CD4-positive, alpha-beta T cell (primary cell): ENCODE measurements at regions not wholly inside any gene's neighbourhood (a gene's known extent, or its start where the extent isn't known, plus 50 kb on each side); places are given as distances from the start of the nearest gene placed in this dataset.

Experiments used
- ATAC-seq: fragments of 200-7000 bp; cut with Tn5 transposase; one replicate; pipeline ENCODE4 v1.10.0; 2022; ENCODE audit warnings: mild to moderate bottlenecking; ENCODE audit not compliant: poor library complexity
- CTCF ChIA-PET: fragments of 350-600 bp; sonication (Branson Sonifier 250); formaldehyde crosslinking; loops from one replicate; lab custom pipeline; 2021; ENCODE audit warnings: antibody characterized with exemption, inconsistent platforms; lab: Charles Lee
- POLR2A ChIA-PET: fragments of 350-600 bp; sonication (Branson Sonifier 250); formaldehyde crosslinking; loops from one replicate; lab custom pipeline; 2021; ENCODE audit warnings: antibody characterized with exemption, inconsistent platforms; lab: Charles Lee
- DNase-seq, 14 experiments: peaks; one replicate each; pipeline ENCODE4 v3.0.0-alpha.2; 2013 to 2020; ENCODE audit warnings: mixed read lengths in 2 of 14
- H3K27ac ChIP-seq, 2 donors: one replicate each; pipeline versions ENCODE4 v1.5.1 to v1.7.0; 2013; ENCODE audit warnings: low read length in 2 of 2, low read depth in 1 of 2, mild to moderate bottlenecking in 1 of 2
- H3K27me3 ChIP-seq, 2 experiments: 1 replicate in 1 of 2; 2 replicates in 1 of 2; pipeline versions ENCODE4 v1.6.1 to v1.7.0; 2013; ENCODE audit warnings: low read length in 2 of 2, control low read depth in 1 of 2, mild to moderate bottlenecking in 1 of 2, moderate library complexity in 1 of 2; ENCODE audit not compliant: insufficient read depth in 2 of 2, control insufficient read depth in 1 of 2
- H3K36me3 ChIP-seq: one replicate; pipeline ENCODE4 v1.6.1; 2013; ENCODE audit warnings: low read length, control low read depth; ENCODE audit not compliant: insufficient read depth
- H3K4me1 ChIP-seq: one replicate; pipeline ENCODE4 v1.6.1; 2013; ENCODE audit warnings: low read length, control low read depth; ENCODE audit not compliant: insufficient read depth
- H3K4me3 ChIP-seq: one replicate; pipeline ENCODE4 v1.5.1; 2013; ENCODE audit warnings: mild to moderate bottlenecking, low read length, moderate library complexity
- H3K9me3 ChIP-seq, 2 experiments: 1 replicate in 1 of 2; 2 replicates in 1 of 2; pipeline versions ENCODE4 v1.6.1 to v1.7.0; 2013; ENCODE audit warnings: low read length in 2 of 2, mild to moderate bottlenecking in 2 of 2, control low read depth in 1 of 2, moderate library complexity in 1 of 2; ENCODE audit not compliant: control insufficient read depth in 1 of 2, insufficient read depth in 1 of 2
- H3K27ac Mint-ChIP-seq: one replicate; pipeline ENCODE4 v1.8.0; 2020; ENCODE audit warnings: mixed read lengths
- H3K27me3 Mint-ChIP-seq: one replicate; pipeline ENCODE4 v1.8.0; 2021; ENCODE audit warnings: mixed read lengths
- H3K36me3 Mint-ChIP-seq: one replicate; pipeline ENCODE4 v1.8.0; 2021; ENCODE audit warnings: low read depth, mixed read lengths
- H3K4me1 Mint-ChIP-seq: one replicate; pipeline ENCODE4 v1.8.0; 2021; ENCODE audit warnings: low read depth, mixed read lengths
- H3K4me3 Mint-ChIP-seq: one replicate; pipeline ENCODE4 v1.8.0; 2020; ENCODE audit warnings: mild to moderate bottlenecking, mixed read lengths
- H3K9me3 Mint-ChIP-seq: one replicate; pipeline ENCODE4 v1.8.0; 2020; ENCODE audit warnings: mixed read lengths
- intact Hi-C, 2 experiments: fragments of 100-400 bp; cut with DNase I in 1 of 2; cut with micrococcal nuclease in 1 of 2; formaldehyde crosslinking; loops; one replicate each; pipeline versions ENCODE4 v1.15.1 to v1.9.0; 2023 to 2025; cut with DNase I, micrococcal nuclease
- TF ChIP-seq, protein P1 (sequence below): fragments of 200-600 bp; IDR thresholded peaks from one replicate; pipeline ENCODE4 v1.8.0; 2022; ENCODE audit warnings: antibody characterized with exemption, mild to moderate bottlenecking

DNA sequence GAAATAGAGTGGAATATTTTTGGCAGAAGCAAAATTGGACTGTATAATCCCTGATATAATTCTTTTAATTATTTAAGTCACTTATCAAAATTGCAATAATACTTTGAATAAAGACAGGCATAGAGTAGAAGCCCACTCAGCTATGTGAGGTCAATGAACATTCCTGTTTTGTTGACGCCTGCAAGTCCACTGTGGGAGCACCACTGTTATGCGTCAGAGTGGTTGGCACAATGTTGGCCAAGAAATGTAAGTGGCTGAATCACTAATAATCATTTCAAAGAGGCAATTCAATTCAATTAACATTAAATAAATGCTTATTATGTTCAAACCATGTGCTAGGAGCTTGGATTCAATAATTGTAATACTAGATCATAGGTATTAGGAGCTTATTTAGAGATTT, 221.0 kb downstream of the SPCS3 start:
- Mint-ChIP-seq H3K4me3 (no peak overlapping the region), H3K4me1 (no peaks in the 10 kb centered on the region), H3K9me3 (no peaks in the 10 kb centered on the region), H3K27ac (no peak overlapping the region), H3K36me3 (no peaks in the 10 kb centered on the region), H3K27me3 (no peaks in the 10 kb centered on the region)
- H3K9me3 ChIP-seq, result no peaks in the 10 kb centered on the region
- POLR2A ChIA-PET, result no interaction called here
- no peaks in the 10 kb centered on the region for H3K36me3 ChIP-seq
- CTCF ChIA-PET, result no interaction called here
- no peaks in the 10 kb centered on the region for H3K27me3 ChIP-seq
- TF ChIP-seq, protein P1, sequence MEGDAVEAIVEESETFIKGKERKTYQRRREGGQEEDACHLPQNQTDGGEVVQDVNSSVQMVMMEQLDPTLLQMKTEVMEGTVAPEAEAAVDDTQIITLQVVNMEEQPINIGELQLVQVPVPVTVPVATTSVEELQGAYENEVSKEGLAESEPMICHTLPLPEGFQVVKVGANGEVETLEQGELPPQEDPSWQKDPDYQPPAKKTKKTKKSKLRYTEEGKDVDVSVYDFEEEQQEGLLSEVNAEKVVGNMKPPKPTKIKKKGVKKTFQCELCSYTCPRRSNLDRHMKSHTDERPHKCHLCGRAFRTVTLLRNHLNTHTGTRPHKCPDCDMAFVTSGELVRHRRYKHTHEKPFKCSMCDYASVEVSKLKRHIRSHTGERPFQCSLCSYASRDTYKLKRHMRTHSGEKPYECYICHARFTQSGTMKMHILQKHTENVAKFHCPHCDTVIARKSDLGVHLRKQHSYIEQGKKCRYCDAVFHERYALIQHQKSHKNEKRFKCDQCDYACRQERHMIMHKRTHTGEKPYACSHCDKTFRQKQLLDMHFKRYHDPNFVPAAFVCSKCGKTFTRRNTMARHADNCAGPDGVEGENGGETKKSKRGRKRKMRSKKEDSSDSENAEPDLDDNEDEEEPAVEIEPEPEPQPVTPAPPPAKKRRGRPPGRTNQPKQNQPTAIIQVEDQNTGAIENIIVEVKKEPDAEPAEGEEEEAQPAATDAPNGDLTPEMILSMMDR, result no peak
- no peak for ATAC-seq
- H3K4me3 ChIP-seq, result no peak overlapping the region
- no peak for DNase-seq
- no peaks in the 10 kb centered on the region for H3K4me1 ChIP-seq
- no peak overlapping the region for H3K27ac ChIP-seq
- intact Hi-C loops, result no loop called here

- Mint-ChIP-seq H3K4me1 (no peaks in the 10 kb centered on the region), H3K36me3 (no peaks in the 10 kb centered on the region), H3K4me3 (no peak overlapping the region), H3K27ac (no peak overlapping the region), H3K9me3 (no peaks in the 10 kb centered on the region), H3K27me3 (no peaks in the 10 kb centered on the region)
- ATAC-seq (no peak), DNase-seq (no peak)
- Histone ChIP-seq H3K36me3 (no peaks in the 10 kb centered on the region), H3K27me3 (no peaks in the 10 kb centered on the region), H3K27ac (no peak overlapping the region), H3K4me3 (no peak overlapping the region), H3K9me3 (no peaks in the 10 kb centered on the region), H3K4me1 (no peaks in the 10 kb centered on the region)
- intact Hi-C loops, result no loop called here
- POLR2A ChIA-PET, result no interaction called here
- TF ChIP-seq, protein P1, result no peak
- CTCF ChIA-PET, result no interaction called here
These were observed 226.1 kb downstream of the SPCS3 start for GRCh38 chr4:176545872-176546271.

- Mint-ChIP-seq H3K9me3 (no peaks in the 10 kb centered on the region), H3K27me3 (no peaks in the 10 kb centered on the region), H3K4me3 (no peak overlapping the region), H3K27ac (no peak overlapping the region), H3K36me3 (no peaks in the 10 kb centered on the region), H3K4me1 (no peaks in the 10 kb centered on the region)
- no peak overlapping the region for H3K27ac ChIP-seq
- H3K4me3 ChIP-seq, result no peak overlapping the region
- CTCF ChIA-PET, result no interaction called here
- H3K4me1 ChIP-seq, result no peaks in the 10 kb centered on the region
- TF ChIP-seq, protein P1, result no peak
- POLR2A ChIA-PET, result no interaction called here
- no peak for ATAC-seq
- DNase-seq, result no peak
- no peaks in the 10 kb centered on the region for H3K9me3 ChIP-seq
- intact Hi-C loops, result no loop called here
- no peaks in the 10 kb centered on the region for H3K36me3 ChIP-seq
- H3K27me3 ChIP-seq, result no peaks in the 10 kb centered on the region
These were observed 227.2 kb downstream of the SPCS3 start for GRCh38 chr4:176546975-176547374.
